HG03159 (cell line): ENCODE measurements at regions not wholly inside any gene's neighbourhood (a gene's known extent, or its start where the extent isn't known, plus 50 kb on each side); places are given as distances from the start of the nearest gene placed in this dataset.

ENCODE experiments used
- ATAC-seq: cut with Tn5 transposase; IDR thresholded peaks from one replicate; pipeline ENCODE4 v1.9.1; 2021; ENCODE audit warnings: mild to moderate bottlenecking, moderate library complexity; ENCODE audit not compliant: unreplicated experiment

- ATAC-seq = no peak
Measured at GRCh38 chr18:41842886-41843285, 112.1 kb upstream of the PIK3C3 start.

- ATAC-seq = no peak
Measured at GRCh38 chr18:41829647-41830516, 125.2 kb upstream of the PIK3C3 start.

GRCh38 chr18:41828137-41828536 is 126.9 kb upstream of the PIK3C3 start:
- no peak for ATAC-seq

- no peak for ATAC-seq
Measured at GRCh38 chr18:41820784-41821183, 134.2 kb upstream of the PIK3C3 start.

GRCh38 chr18:41818381-41819355 is 136.4 kb upstream of the PIK3C3 start:
- no peak for ATAC-seq

- ATAC-seq = no peak
Measured at GRCh38 chr18:41814651-41815050, 140.4 kb upstream of the PIK3C3 start.

- no peak for ATAC-seq
Measured at GRCh38 chr18:41809652-41810051, 145.4 kb upstream of the PIK3C3 start.

- no peak for ATAC-seq
Measured at GRCh38 chr18:41805341-41805740, 149.7 kb upstream of the PIK3C3 start.

GRCh38 chr18:41798879-41799278 is 156.2 kb upstream of the PIK3C3 start:
- ATAC-seq = no peak

GRCh38 chr18:41790687-41791086 is 164.3 kb upstream of the PIK3C3 start:
- ATAC-seq = no peak

GRCh38 chr18:41789001-41789400 is 166.0 kb upstream of the PIK3C3 start:
- no peak for ATAC-seq

- no peak for ATAC-seq
Measured at GRCh38 chr18:41783879-41784278, 171.2 kb upstream of the PIK3C3 start.

GRCh38 chr18:41783065-41783818 is 171.8 kb upstream of the PIK3C3 start:
- no peak for ATAC-seq

GRCh38 chr18:41771973-41772372 is 183.1 kb upstream of the PIK3C3 start:
- ATAC-seq = no peak

- ATAC-seq = no peak
Measured at GRCh38 chr18:41769265-41769664, 185.8 kb upstream of the PIK3C3 start.

GRCh38 chr18:41768467-41768866 is 186.6 kb upstream of the PIK3C3 start:
- ATAC-seq = no peak

GRCh38 chr18:41767960-41768359 is 187.1 kb upstream of the PIK3C3 start:
- ATAC-seq = no peak

GRCh38 chr18:41765460-41765859 is 189.6 kb upstream of the PIK3C3 start:
- ATAC-seq = no peak

- no peak for ATAC-seq
Measured at GRCh38 chr18:41763361-41763760, 191.7 kb upstream of the PIK3C3 start.

- ATAC-seq = no peak
Measured at GRCh38 chr18:41761333-41762018, 193.6 kb upstream of the PIK3C3 start.
